ENCODE measurements at regions not wholly inside any gene's neighbourhood (a gene's known extent, or its start where the extent isn't known, plus 50 kb on each side); places are given as distances from the start of the nearest gene placed in this dataset.

DNA sequence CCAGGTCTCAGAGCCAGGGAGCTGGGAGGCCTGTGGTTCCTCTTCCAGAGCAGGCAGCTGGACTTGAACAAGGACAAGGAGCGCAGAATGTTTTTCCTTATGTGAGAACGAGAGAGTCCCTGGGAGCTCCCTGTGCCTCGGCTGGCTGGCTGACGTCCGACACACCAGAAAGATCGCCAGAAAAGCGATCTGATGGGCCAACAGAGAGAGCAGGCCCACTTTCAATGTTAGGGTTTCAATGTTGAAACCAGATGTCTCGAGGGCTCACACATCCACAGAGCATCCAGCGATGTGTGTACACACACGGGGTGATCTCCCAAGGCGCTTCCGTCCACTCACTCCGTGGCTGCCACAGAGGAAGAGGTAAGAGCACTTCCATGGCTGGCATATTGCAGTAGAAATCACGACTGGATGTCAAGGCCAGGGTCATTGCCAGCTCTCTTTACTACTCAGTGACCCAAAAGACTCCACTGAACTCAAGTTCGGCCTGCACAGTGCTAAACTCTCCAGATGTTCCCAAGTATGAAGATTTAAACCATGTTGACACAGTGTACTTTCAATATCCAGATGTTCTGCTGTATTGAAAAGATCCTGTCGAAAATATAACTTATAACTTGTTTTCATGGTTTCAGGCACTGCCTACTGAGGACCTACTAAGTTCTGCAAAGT lies 70.8 kb upstream of the FOXC1 start:
- no peak for DNase-seq (ENCODE audit: low spot score)
- in situ Hi-C loops (cut with HindIII; ENCODE audit: low sequenced_read_pairs), result no loop called here

DNA sequence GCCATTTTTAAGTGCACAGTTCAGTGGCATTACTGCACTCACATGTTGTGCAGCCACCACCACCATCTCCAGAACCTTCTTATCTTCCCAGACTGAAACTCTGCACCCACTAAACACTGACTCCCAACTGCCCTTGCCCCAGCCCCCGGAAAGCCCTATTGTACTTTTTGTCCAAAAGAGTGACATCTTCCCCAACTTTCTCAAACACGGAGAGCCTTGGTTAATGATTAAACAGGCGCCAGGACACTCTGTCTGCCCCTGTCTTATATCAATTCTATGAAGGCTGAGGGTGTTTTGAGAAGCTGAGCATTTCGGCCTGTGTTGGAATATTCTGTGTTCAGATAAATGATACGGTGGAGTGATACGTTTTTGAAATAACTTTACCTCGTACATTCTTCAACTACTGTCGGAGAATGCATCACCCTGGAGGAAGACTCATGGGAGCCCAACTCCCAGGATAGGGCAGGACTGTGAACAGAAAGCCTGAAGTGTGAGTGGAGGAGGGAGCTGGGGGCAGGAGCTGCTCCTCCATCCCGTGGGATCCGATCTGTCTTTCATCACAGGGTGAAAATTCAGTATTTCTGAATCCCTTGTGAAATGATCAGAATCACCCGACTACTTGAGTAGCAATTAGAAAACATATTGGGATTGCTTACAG lies 68.7 kb upstream of the FOXC1 start:
- in situ Hi-C loops (cut with HindIII; ENCODE audit: low sequenced_read_pairs), result no loop called here
- DNase-seq (ENCODE audit: low spot score), result no peak

DNA sequence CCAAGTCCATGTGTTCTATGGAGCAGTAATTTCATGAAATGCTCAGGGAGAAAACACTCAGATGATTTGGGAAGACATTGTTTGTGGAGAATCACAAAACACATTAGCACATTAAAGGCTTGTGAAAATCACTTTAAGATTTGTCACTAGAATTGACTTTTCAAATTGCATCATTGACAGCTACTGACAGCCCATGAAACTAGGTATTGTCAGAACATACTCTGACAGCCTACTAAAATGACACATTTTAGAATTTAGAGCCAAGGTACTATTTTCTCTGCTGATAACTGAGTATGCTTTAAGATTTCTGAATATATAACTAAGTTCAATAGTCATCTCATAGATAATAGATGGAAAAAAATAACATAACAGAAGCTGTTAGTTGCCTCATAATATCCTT lies 67.4 kb upstream of the FOXC1 start:
- in situ Hi-C loops (cut with HindIII; ENCODE audit: low sequenced_read_pairs), result no loop called here
- DNase-seq (ENCODE audit: low spot score), result no peak

DNA sequence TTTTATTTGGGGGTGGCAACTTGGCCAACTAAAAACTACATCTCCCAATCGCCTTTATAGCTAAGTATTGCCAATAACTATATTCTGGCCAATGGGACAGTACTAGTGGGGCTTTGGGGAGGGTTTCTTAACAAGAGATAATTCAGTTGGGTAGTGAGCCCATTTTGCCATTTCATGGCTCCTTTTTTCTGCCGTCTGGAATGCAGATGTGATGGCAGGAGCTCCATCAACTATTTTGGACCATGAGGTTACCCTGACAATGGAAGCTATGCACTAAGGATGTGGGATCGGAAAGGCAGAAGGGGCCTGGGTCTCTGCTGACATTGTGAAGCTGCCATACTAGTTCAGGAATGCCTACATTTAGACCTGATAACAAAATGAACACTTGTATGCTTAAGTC lies 67.0 kb upstream of the FOXC1 start:
- in situ Hi-C loops (cut with HindIII; ENCODE audit: low sequenced_read_pairs), result no loop called here
- DNase-seq (ENCODE audit: low spot score), result no peak

DNA sequence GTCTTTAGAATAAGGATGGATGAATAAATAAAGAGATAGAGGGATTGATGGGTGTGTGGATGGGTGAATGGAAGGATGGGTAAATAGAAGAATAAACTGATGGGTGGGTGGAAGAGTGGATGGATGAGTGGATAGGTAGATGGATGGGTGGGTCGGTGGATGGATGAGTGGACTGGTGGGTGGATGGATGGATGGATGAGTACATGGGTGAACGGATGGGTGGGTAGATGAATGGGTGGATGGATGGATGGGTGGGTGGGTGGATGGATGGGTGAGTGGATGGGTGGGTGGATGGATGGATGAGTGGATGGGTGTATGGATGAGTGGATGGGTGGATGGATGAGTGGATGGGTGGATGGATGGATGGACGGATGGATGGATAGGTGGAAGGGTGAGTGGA lies 65.7 kb upstream of the FOXC1 start:
- no peak for DNase-seq (ENCODE audit: low spot score)
- in situ Hi-C loops (cut with HindIII; ENCODE audit: low sequenced_read_pairs), result no loop called here

DNA sequence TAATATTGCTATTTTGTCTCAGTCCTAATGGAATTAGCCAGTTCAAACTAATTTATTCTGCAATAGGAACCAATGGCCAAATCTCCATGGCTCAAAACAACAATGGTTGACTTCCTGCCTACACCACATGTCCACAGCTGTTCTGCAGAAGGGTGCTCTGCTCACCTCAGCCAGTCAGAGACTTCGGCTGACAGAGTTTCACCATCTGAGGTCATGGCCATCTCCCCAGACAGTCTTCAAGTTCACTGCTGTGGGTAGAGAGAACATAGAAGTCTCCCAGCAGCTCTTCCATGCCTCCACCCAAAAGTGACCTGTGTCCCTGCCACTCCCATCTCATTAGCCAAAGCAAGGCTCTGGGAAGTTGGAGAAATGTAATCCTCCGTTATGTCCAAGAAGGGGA lies 65.1 kb upstream of the FOXC1 start:
- in situ Hi-C loops (cut with HindIII; ENCODE audit: low sequenced_read_pairs), result no loop called here
- DNase-seq (ENCODE audit: low spot score), result no peak

DNA sequence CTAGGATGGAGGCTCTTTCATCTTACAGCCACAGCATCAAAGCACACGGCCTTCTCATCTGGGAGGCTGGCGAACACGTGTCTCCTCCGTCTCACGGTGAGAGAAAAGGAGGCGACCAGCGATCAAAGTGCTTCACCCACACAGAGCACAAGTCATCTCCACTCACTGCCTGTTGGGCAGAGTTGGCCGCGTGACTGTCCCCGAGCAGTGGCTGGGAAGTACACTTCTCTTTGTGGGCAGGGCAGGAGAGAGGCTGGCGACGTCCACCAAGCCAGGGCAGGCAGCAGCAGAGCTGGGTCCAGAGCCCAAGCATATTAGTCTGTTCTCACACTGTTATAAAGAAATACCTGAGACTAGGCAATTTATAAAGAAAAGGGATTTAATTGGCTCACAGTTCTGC lies 64.1 kb upstream of the FOXC1 start:
- in situ Hi-C loops (cut with HindIII; ENCODE audit: low sequenced_read_pairs), result no loop called here
- no peak for DNase-seq (ENCODE audit: low spot score)

DNA sequence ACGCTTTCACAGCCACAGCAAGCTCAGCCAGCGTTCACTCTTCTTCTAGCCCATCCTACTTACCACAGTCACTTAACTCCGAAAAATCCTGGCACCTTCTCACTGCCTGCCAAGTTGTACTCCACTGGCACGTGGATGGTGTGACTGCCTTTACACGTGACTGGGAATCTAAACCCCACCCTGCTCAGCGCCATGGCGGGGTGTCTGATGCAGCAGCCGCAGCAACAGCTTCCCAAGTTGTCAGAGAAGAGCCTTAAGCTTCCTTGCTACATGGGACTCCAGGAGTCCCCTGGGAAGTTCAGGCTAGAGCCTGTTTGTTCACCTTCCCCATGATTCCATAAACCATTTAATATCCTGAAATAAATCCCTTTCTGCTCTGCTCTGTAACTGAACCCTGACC lies 61.9 kb upstream of the FOXC1 start:
- DNase-seq (ENCODE audit: low spot score), result no peak
- in situ Hi-C loops (cut with HindIII; ENCODE audit: low sequenced_read_pairs), result no loop called here

DNA sequence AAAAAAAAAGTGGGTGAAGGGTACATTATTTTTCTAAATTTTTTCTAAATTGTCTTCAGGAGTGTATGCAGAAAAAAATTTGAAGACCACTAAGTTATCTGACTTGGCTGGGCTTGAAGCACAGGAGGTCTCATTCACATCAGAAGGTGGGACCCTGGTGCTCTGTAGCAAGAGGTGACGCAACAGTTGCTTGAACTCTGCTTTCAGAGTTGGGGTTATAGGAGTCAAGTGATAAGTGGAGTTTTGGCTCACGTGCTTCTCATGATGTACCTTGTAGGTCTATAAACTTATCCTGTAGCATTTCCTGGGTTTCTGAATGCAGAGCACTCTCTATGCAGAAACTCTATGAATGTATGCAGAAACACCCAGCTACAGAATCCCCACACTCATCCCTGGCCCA lies 58.5 kb upstream of the FOXC1 start:
- DNase-seq (ENCODE audit: low spot score), result no peak
- in situ Hi-C loops (cut with HindIII; ENCODE audit: low sequenced_read_pairs), result no loop called here

DNA sequence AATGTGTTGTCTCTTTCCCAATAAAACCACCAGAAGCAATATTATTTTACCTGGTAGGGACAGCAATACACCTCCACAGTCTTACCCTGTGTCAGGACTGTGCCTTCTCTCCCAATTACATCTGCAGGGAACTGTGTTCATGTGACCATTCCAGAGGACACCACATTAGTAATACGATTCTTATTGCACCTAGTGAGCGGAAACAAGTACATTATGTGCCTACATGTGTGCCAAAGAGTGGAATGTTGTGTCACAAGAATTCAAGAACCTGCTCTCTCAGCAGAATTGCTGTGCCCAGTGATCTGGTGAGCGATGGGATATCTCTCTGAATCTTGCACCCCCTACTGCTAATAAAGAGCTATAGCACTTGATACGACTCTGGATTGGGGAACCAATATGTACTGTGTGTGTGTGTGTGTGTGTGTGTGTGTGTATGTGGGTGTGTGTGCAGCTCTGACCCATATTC lies 57.4 kb upstream of the FOXC1 start:
- no peak for DNase-seq (ENCODE audit: low spot score)
- in situ Hi-C loops (cut with HindIII; ENCODE audit: low sequenced_read_pairs), result no loop called here

DNA sequence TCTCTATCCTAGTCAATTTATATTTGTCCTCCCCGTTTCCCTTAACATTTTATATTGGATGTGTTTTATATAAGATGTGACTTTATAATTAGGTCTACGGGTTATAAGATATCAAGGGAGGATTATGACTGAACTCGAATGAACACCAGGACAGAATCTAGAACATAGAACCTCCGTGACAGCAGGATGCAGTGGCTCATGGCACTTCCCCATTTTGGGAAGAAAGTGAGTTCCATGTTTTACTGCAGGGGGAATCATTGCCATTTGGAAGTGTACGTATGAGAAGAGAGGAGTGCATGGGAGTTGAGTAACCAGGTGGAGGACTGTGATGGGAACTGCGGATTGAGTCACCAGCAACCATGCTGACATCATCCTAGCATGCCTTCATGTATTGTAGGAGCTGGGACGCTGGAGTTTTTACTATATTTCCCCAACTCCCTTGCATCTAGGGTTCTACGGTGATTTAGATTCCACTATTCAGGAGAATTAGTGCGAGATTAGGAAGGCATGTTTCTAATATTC lies 56.1 kb upstream of the FOXC1 start:
- in situ Hi-C loops (cut with HindIII; ENCODE audit: low sequenced_read_pairs), result no loop called here
- no peak for DNase-seq (ENCODE audit: low spot score)

DNA sequence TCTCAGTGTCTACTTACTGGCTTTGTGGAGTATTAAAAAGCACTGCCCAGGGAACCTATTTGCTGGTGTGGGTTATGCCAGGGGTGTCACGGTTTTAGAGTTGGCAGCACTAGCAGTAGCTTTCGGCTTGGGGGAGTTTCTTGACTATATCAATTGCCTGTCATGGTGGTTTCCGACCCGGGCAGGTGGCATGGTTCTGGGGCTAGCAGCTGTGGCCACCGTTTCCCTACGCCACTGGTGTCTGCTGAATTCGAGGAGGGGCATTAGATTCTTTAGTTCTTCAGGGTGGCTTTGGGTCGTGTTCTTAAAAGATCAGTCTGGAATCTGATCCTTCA lies 55.6 kb upstream of the FOXC1 start:
- in situ Hi-C loops (cut with HindIII; ENCODE audit: low sequenced_read_pairs), result no loop called here
- peak; percentile 4 for DNase-seq (ENCODE audit: low spot score)

DNA sequence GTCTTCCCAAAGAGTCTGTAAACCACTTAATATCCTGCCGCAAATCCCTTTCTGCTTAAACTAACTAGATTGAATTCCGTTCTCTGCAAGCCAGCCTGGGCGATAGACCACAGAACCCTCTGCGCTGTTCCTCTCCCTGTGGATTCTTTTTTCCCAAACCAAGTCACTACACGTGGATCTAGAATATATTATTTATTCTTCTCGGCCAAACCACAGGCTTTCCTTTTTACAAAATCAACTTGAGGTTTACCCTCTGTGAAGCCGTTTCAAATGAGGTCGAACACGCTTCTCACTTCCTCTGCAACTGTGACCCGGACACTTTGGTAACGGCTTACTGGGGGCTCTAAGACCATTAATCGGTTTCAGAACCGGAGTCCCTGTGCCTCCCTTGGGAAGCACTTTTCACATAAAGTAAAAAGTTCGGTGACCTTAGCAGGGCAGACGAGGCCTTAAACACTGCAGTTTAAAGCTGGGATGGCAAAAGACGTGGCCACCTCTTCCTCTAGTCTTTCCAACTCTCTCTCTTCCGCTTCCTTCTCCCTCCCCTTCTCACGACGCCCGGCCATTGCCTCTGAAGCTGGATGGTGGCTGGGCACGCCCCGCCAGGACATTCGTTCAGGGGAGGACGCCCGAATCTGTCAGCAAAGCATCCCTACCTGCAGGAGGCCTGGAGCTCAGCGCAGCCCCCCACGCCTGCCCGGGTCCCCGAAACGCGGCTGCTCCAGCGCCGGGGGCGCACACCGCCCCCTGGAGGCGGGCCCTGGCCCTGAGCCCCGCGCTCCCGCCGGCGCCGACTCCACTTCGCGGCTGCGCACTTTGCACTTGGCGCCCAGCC lies 55.0 kb upstream of the FOXC1 start:
- peak; percentile 71 for DNase-seq (ENCODE audit: low spot score)
- in situ Hi-C loops (cut with HindIII; ENCODE audit: low sequenced_read_pairs), result no loop called here

DNA sequence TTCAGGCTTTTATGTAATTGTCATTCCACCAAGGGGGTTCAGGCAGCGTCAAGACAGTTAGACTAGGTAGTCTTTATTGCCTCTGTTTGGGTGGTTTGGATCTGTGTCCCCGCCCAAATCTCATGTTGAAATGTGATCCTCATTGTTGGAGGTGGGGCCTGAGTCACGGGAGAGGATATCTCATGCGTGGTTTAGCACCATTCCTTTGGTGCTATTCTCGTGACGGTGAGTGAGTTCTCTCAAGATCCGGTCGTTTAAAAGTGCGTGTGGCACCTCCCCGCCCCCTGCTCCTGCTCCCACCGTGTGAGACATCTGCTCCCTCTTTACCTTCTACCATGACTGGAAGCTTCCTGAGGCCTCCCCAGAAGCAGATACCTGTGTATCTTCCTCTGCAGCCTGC lies 51.3 kb upstream of the FOXC1 start:
- in situ Hi-C loops (cut with HindIII; ENCODE audit: low sequenced_read_pairs), result no loop called here
- DNase-seq (ENCODE audit: low spot score), result no peak
